ENCODE measurements at regions not wholly inside any gene's neighbourhood (a gene's known extent, or its start where the extent isn't known, plus 50 kb on each side); places are given as distances from the start of the nearest gene placed in this dataset.
"Not testable (repeated sequence)": the region's sequence is repeated elsewhere in the genome, so short reads cannot be mapped to it uniquely, and the experiment has no call there.

- H3K14ac ChIP-seq (ENCODE audit: insufficient read depth, low read length) = no peak overlapping the region
- H3K9ac ChIP-seq (ENCODE audit: extremely low read depth, insufficient read length, low read length) = no peak overlapping the region
- H3K4me2 ChIP-seq (ENCODE audit: insufficient read depth, insufficient read length, low read length) = no peak overlapping the region
- H3K4me3 Mint-ChIP-seq = no peak overlapping the region
- no peaks in the 10 kb centered on the region for H4K20me1 ChIP-seq (ENCODE audit: control insufficient read depth, insufficient read depth, insufficient read length)
- no peak overlapping the region for H3K27ac Mint-ChIP-seq
- no peak overlapping the region for H3K4ac ChIP-seq (ENCODE audit: low read depth, low read length)
- H2BK20ac ChIP-seq (ENCODE audit: low read depth, low read length, poor library complexity, severe bottlenecking) = no peak overlapping the region
- H2AK5ac ChIP-seq (ENCODE audit: insufficient read length, low read length) = no peak overlapping the region
- H3K9me3 ChIP-seq (ENCODE audit: control insufficient read depth, low read depth, low read length) = peaks cover 51% of the 10 kb centered on the region
- no peak overlapping the region for H2AFZ ChIP-seq (ENCODE audit: low read length)
- H3K36me3 Mint-ChIP-seq (ENCODE audit: insufficient read depth in 1 of 3, low read depth in 3 of 3) = peaks cover 6 to 27% (median 13%) of the 10 kb centered on the region in 3 experiments
- H3K23ac ChIP-seq (ENCODE audit: insufficient read length, low read depth, low read length) = no peak overlapping the region
- H3K27me3 Mint-ChIP-seq (ENCODE audit: low read depth) = peaks cover 4% of the 10 kb centered on the region; the same call in 1 of the 2 replicates
- no peak overlapping the region for H4K91ac ChIP-seq (ENCODE audit: insufficient read length, low read depth, low read length)
- H2BK12ac ChIP-seq (ENCODE audit: insufficient read length, low read depth, low read length) = no peak overlapping the region
- no peak overlapping the region for H3T11ph ChIP-seq (ENCODE audit: low read length)
- no peaks in the 10 kb centered on the region for H3K79me2 ChIP-seq (ENCODE audit: insufficient read depth, low read length)
- no peak for DNase-seq
- H3K27me3 ChIP-seq (ENCODE audit: insufficient read depth, low read length) = no peaks in the 10 kb centered on the region
- no peak overlapping the region for H3K27ac ChIP-seq (ENCODE audit: insufficient read length, low read depth, low read length)
- no peak overlapping the region for H3K56ac ChIP-seq (ENCODE audit: insufficient read length, low read depth, low read length)
- no peak overlapping the region for H4K8ac ChIP-seq (replicated peaks; ENCODE audit: insufficient read length, low read depth, low read length)
- H3K4me1 Mint-ChIP-seq = no peaks in the 10 kb centered on the region
- no peak overlapping the region for H2BK15ac ChIP-seq (ENCODE audit: low read depth, low read length)
- peaks cover 87 to 91% of the 10 kb centered on the region in 2 experiments for H3K9me3 Mint-ChIP-seq
- H2BK5ac ChIP-seq (ENCODE audit: insufficient read length, low read length) = no peak overlapping the region
- H3K23me2 ChIP-seq (ENCODE audit: insufficient read length, low read depth, low read length, poor library complexity, severe bottlenecking) = no peaks in the 10 kb centered on the region
- no peak overlapping the region for H2BK120ac ChIP-seq (ENCODE audit: low read depth, low read length, poor library complexity, severe bottlenecking)
- TF ChIP-seq, protein P1, sequence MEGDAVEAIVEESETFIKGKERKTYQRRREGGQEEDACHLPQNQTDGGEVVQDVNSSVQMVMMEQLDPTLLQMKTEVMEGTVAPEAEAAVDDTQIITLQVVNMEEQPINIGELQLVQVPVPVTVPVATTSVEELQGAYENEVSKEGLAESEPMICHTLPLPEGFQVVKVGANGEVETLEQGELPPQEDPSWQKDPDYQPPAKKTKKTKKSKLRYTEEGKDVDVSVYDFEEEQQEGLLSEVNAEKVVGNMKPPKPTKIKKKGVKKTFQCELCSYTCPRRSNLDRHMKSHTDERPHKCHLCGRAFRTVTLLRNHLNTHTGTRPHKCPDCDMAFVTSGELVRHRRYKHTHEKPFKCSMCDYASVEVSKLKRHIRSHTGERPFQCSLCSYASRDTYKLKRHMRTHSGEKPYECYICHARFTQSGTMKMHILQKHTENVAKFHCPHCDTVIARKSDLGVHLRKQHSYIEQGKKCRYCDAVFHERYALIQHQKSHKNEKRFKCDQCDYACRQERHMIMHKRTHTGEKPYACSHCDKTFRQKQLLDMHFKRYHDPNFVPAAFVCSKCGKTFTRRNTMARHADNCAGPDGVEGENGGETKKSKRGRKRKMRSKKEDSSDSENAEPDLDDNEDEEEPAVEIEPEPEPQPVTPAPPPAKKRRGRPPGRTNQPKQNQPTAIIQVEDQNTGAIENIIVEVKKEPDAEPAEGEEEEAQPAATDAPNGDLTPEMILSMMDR (conservative IDR thresholded peaks at IDR 0.05) = no peak
- no peaks in the 10 kb centered on the region for H3K79me1 ChIP-seq (ENCODE audit: insufficient read depth, low read depth, low read length, poor library complexity, severe bottlenecking)
- H3K4me1 ChIP-seq (ENCODE audit: insufficient read depth, low read length) = no peaks in the 10 kb centered on the region
- H4K5ac ChIP-seq (ENCODE audit: insufficient read length, low read depth, low read length) = no peak overlapping the region
- no CpG with 5 or more reads among the region's 2 CpGs for WGBS (ENCODE audit: extremely low coverage, insufficient read length, low lambda C conversion rate)
- no peak overlapping the region for H3K18ac ChIP-seq (ENCODE audit: insufficient read length, low read depth, low read length)
Measured at GRCh38 chr12:37565112-37565511, 751.5 kb upstream of the ALG10B start.

DNA sequence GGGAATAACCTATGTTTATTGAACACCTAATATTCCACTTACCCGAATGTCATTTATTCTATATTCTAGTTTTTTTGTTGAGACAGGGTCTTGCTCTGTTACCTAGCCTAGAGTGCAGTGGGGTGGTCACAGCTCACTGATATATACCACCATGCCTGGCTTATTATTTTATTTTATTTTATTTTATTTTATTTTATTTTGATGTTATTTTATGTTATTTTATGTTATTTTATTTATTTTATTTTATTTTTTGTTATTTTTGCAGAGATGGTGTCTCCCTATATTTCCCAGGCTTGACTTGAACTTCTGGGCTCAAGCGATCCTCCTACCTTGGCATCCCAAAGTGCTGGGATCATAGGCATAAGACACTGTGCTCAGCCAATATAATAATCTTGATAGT is 746.0 kb upstream of the ALG10B start:
- not testable (repeated sequence) for H3K4ac ChIP-seq (ENCODE audit: low read depth, low read length); H2BK12ac ChIP-seq (ENCODE audit: insufficient read length, low read depth, low read length); H3K18ac ChIP-seq (ENCODE audit: insufficient read length, low read depth, low read length); H3K4me3 Mint-ChIP-seq; H4K20me1 ChIP-seq (ENCODE audit: control insufficient read depth, insufficient read depth, insufficient read length); H2AFZ ChIP-seq (ENCODE audit: low read length); H3K27me3 Mint-ChIP-seq (ENCODE audit: low read depth); H3K14ac ChIP-seq (ENCODE audit: insufficient read depth, low read length); H3K9ac ChIP-seq (ENCODE audit: extremely low read depth, insufficient read length, low read length); H2BK5ac ChIP-seq (ENCODE audit: insufficient read length, low read length); H3K23ac ChIP-seq (ENCODE audit: insufficient read length, low read depth, low read length); H4K5ac ChIP-seq (ENCODE audit: insufficient read length, low read depth, low read length); H4K8ac ChIP-seq (replicated peaks; ENCODE audit: insufficient read length, low read depth, low read length); DNase-seq; H3K23me2 ChIP-seq (ENCODE audit: insufficient read length, low read depth, low read length, poor library complexity, severe bottlenecking); H3K4me1 ChIP-seq (ENCODE audit: insufficient read depth, low read length); H3K79me1 ChIP-seq (ENCODE audit: insufficient read depth, low read depth, low read length, poor library complexity, severe bottlenecking); H3K4me2 ChIP-seq (ENCODE audit: insufficient read depth, insufficient read length, low read length); H2BK15ac ChIP-seq (ENCODE audit: low read depth, low read length); H3K79me2 ChIP-seq (ENCODE audit: insufficient read depth, low read length); H3T11ph ChIP-seq (ENCODE audit: low read length); H3K27ac ChIP-seq (ENCODE audit: insufficient read length, low read depth, low read length); H3K4me1 Mint-ChIP-seq; H3K27ac Mint-ChIP-seq; H4K91ac ChIP-seq (ENCODE audit: insufficient read length, low read depth, low read length); H2AK5ac ChIP-seq (ENCODE audit: insufficient read length, low read length); H2BK120ac ChIP-seq (ENCODE audit: low read depth, low read length, poor library complexity, severe bottlenecking); H2BK20ac ChIP-seq (ENCODE audit: low read depth, low read length, poor library complexity, severe bottlenecking); H3K56ac ChIP-seq (ENCODE audit: insufficient read length, low read depth, low read length); H3K27me3 ChIP-seq (ENCODE audit: insufficient read depth, low read length)
- peaks cover 77 to 83% of the 10 kb centered on the region in 2 experiments for H3K9me3 Mint-ChIP-seq
- no CpG with 5 or more reads among the region's 2 CpGs for WGBS (ENCODE audit: extremely low coverage, insufficient read length, low lambda C conversion rate)
- H3K9me3 ChIP-seq (ENCODE audit: control insufficient read depth, low read depth, low read length) = peaks cover 38% of the 10 kb centered on the region
- H3K36me3 Mint-ChIP-seq (ENCODE audit: insufficient read depth in 1 of 3, low read depth in 3 of 3) = peaks cover 6 to 20% (median 17%) of the 10 kb centered on the region in 3 experiments; a peak in 6 of 7 replicates

Measured in H9 (cell line).